HCEC 1CT (cell line): ENCODE measurements at regions not wholly inside any gene's neighbourhood (a gene's known extent, or its start where the extent isn't known, plus 50 kb on each side); places are given as distances from the start of the nearest gene placed in this dataset.

Experiments used
- DNase-seq: peaks from one replicate; pipeline ENCODE4 v3.0.0-alpha.2; 2017

DNA sequence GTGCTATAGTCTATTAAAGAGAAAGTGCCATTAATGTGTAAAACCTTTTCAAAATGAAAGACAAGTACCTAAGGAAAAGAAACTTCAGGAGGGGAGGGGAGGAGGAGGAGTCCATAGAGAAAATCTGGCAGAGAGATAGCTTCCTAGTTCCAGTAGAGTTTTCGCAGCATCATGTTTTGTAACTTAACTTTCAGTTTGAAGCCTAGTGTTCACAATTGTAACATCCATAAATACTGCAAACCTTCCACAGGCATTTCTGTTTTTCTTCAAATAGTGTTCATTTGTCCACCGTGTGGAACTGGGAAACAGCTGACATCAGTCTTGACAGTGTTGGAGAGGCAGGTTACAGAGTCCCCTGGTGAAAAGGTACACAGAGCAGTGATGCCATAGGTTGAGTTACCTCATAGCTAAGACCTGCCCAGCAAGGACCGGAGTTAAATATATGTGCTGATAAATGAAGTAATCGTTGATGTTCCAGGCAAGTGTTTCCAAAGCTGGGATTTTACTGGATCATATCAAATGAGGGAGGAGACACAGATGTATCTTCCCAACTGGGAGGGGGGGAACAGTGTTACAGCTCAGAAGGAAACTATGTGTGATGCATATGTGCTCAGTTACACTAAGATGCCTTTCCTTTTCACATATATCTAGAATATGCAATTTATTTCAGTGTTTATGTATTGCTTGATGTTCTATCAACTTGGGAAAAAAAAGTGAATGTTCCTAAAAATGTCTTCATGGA lies 369.5 kb upstream of the FAM241A start:
- peak; percentile 11 for DNase-seq

DNA sequence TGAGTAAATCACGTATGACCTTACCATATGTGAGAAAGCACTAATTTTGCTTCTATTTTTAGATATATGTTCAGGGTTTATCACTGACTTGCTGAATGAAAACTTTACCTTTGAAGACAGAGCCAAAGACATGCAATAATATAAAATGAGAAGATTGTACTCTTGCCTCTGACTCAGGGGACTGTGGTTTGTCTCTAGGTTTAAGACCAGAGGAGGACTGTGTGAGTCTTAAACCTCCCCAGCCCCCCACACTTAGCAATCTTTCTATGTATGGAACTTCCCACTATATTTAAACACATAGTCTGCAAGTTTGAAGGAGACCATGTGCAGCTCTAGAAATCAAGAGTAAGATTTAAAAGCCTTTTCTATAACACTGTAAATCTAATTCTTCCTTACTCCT lies 368.7 kb upstream of the FAM241A start:
- no peak for DNase-seq

DNA sequence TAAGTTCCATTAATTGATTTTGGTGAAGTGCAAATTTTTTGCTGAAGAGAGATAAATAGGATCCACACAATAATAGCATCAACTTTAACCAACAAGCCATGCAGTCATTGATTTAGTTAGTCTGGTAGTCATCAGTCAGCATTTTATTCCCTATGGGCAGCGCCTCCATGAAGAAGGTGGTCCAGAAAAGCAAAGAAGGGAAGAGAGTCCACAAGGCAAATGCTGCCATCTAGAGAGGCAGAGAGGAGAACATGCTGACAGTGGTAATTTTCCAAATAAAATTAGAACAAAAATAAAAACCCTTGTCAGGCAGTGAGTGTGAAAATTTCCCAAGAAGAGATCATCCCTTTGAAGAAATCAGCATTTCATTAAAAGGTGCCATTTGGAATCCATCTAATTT lies 366.7 kb upstream of the FAM241A start:
- peak; percentile 2 for DNase-seq

DNA sequence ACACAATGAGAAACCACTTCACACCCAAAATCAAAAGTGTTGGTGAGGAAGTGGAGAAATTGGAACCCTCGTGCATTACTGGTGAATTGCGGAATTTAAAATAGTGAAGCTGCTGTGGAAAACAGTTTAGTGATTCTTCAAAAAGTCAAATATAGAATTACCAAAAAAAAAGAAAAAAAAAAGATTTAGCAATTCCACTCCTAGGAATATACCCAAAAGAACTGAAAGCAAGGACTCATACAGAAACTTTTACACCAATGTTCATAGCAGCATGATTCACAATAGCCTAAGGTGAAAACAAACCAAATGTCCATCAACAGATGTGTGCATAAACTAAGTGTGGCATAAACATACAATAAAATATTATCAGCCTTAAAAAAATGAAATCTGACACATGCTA lies 364.3 kb upstream of the FAM241A start:
- DNase-seq = no peak

GRCh38 chr4:111781611-111782010 lies 363.6 kb upstream of the FAM241A start:
- DNase-seq = no peak

- no peak for DNase-seq
Measured at GRCh38 chr4:111788099-111788498, 357.2 kb upstream of the FAM241A start.

- DNase-seq = no peak
Measured at GRCh38 chr4:111789901-111790640, 355.2 kb upstream of the FAM241A start.

- no peak for DNase-seq
Measured at GRCh38 chr4:111792632-111793031, 352.6 kb upstream of the FAM241A start.

DNA sequence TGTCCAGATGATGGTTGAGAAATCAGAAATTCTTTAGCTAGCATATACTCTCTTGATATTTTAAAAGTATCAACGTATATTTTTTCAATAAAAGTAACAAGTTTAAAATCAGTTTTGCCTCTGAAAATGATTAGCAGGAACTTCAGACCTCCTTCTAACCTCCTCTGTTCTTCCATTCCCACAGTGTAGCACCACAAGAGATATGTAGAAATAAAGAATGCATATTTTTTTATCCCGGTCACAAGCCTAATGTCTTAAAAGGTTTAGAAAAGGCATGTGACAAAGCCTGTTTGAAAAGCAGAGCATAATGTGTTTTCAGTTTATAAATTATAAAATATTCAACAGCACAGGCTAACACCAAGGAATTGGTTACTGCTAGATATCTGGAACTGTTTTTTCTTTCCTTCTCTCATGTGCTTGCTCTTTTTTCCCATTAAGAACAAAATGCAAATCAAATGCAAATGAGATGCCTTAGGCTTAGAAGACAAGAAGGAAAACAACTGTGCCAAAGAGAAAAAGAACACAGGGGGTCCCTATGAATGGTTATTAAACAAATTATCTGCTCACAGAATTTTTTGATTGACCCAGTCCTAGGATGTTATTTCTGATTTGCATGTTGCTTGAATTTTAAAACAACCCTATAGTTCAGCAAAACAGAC lies 351.7 kb upstream of the FAM241A start:
- no peak for DNase-seq

GRCh38 chr4:111797455-111798163 lies 347.6 kb upstream of the FAM241A start:
- no peak for DNase-seq

- no peak for DNase-seq
Measured at GRCh38 chr4:111798840-111799239, 346.4 kb upstream of the FAM241A start.

- no peak for DNase-seq
Measured at GRCh38 chr4:111800551-111800950, 344.7 kb upstream of the FAM241A start.

- DNase-seq = peak; percentile 1
Measured at GRCh38 chr4:111802191-111802590, 343.1 kb upstream of the FAM241A start.

DNA sequence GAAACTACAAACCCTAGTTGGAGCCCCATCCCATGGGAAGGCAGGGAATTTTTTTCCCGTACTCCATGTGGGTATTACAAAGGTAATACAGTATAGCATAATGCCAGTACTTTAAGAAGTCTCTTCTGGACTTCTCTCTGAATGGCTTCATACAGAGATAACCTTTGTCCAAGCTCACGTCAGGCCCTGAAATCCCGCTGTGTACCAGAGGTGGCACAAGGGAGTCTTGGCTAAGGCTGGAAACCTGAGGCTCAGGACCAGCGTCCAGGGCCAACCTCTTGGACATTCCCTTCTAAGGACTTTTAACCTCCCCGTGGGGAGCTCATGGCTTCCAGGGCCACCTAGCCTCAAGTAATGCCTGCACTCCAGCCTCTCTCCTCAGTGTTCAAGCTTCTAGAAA lies 338.9 kb upstream of the FAM241A start:
- DNase-seq = peak; percentile 1

DNA sequence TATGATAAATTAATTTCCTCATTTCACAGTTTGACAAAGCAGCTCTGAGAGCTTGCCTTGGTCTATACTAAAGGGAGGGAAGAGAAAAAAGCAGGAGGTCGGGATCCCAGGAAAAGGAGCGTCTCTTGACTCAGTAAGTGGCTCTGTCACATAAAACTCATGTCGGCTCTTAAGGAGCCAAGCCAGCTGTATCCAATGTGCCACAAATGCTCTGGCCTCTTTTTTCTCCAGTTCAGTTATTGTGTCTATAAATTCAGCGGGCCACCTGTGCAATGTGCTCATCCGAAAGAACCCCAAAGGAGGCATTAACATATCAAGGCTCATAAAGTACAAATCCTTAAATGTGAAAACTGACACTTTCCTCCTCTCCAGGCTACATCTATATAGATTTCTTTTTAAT lies 337.7 kb upstream of the FAM241A start:
- DNase-seq = no peak

GRCh38 chr4:111808174-111808573 lies 337.1 kb upstream of the FAM241A start:
- DNase-seq = no peak

GRCh38 chr4:111811661-111812060 lies 333.6 kb upstream of the FAM241A start:
- no peak for DNase-seq

DNA sequence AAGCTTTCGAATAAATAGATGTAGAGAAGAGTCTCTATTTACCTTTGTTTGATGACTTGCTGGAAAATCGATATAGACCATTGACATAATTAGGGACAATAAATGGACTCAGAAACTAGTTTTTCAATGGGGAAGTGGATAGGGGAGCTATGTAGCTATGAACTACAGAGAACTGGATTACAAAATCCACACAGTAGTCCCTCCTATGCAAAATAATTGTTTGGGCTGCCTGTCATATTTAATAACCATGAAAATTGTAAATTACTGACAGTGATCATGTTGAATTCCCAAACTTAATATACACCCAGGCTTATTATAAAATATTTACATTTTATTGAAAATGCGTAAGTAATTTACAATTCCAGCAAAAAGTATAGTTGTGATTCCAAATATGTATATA lies 333.1 kb upstream of the FAM241A start:
- DNase-seq = no peak

DNA sequence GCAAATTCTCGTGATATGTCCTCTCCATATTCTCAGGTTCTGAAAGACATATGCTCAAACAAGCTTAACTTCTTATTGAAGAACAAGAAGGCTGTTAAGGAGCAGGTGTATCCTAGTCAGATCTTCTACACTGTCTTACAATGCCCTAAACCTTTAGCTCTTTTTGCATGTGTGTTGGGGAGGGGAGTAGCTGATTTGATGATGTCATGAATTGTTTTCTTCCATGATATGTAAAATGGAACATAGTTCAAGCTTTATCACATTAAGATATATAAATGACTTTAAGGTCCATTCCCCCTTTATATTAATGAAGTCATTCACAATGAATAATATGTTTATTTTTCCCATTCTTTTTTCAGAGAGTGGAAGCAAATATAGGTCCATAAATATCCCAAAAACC lies 332.5 kb upstream of the FAM241A start:
- DNase-seq = no peak

GRCh38 chr4:111813555-111814140 lies 331.6 kb upstream of the FAM241A start:
- DNase-seq = no peak

DNA sequence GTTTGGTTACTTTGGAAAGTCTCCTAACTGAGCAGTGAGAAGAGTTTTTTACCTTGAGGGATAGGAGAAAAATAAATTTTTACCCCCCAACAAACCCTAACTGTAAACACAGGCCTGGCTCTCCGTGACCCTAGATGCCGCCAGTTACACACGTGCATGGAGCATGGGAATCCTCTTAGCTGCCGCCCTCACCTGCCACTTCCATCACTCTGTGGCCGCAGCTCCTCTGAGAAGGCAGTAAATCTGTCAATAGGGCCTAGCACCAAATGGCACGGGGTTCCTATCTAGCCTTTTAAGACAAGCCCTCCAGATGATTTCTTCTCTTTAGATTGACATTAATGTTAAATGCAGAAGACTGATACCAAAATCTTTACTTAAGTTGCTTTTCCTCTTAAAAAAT lies 330.3 kb upstream of the FAM241A start:
- no peak for DNase-seq

DNA sequence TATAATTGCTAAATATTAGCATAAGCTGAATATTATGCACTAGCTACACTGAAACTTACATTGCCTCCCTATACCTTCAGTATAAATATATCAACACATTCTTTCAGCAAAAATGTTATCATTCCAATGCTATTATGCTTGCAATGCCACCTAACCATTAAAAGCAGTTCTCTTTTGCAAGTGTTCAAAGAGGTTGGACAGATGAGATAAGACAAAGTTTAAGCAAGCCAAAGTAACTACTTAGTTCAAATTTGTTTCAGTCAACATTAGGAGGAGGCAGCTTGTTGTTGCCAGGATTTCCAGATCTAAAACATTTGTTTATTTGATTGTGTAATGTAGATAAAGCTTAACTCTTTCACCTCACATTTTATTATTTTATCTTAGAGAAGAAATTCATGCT lies 323.9 kb upstream of the FAM241A start:
- DNase-seq = no peak

- no peak for DNase-seq
Measured at GRCh38 chr4:111836601-111837000, 308.7 kb upstream of the FAM241A start.
